ENCODE measurements at regions not wholly inside any gene's neighbourhood (a gene's known extent, or its start where the extent isn't known, plus 50 kb on each side); places are given as distances from the start of the nearest gene placed in this dataset.
A peak's percentile ranks its signal among the peaks of the same experiment; 100 is the strongest.
"Not testable (repeated sequence)": the region's sequence is repeated elsewhere in the genome, so short reads cannot be mapped to it uniquely, and the experiment has no call there.

GRCh38 chr14:45716572-45716971 is 463.6 kb upstream of the MIS18BP1 start:
- peak; percentile 1 for DNase-seq (ENCODE audit: low read depth)

- DNase-seq (ENCODE audit: low read depth), result peak; percentile 6
These were observed 462.9 kb upstream of the MIS18BP1 start for GRCh38 chr14:45715946-45716345.

DNA sequence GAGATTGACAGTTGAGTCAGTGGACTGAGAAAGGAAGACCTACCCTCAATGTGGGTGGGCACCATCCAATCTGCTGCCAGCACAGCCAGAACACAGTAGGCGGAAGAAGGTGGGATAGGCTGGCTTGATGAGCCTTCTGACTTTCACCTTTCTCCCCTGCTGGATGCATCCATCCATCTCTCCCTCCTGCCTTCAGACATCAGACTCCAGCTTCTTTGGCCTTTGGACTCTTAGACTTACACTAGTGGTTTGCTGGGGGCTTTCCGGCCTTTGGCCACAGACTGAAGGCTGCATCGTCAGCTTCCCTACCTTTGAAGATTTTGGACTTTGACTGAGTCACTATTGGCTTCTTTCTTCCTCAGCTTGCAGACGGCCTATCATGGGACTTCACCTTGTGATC is 456.5 kb upstream of the MIS18BP1 start:
- DNase-seq (ENCODE audit: low read depth), result no peak

GRCh38 chr14:45705940-45706534 is 453.0 kb upstream of the MIS18BP1 start:
- DNase-seq (ENCODE audit: low read depth), result no peak

DNA sequence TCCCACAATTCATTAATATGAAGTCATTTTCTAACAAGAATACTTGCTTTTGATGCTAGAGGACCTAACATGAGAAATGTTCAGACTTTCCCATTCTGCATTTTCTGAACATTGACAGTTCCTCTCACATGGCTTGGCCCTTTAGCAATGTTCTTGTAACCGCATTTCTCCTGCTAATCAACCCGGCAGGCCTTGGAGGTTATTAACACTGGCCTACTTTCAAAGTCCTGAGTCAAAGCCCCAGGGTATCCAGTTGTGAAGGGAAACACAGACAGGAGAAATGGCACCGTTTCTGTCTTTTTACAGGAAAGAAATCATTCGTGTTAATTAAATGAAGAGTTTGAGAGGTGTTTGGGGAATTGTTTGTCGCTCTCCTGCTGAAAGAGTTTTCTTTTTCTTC is 446.5 kb upstream of the MIS18BP1 start:
- no peak for DNase-seq (ENCODE audit: low read depth)

- DNase-seq (ENCODE audit: low read depth), result no peak
These were observed 445.6 kb upstream of the MIS18BP1 start for GRCh38 chr14:45698462-45699134.

GRCh38 chr14:45686771-45687170 is 433.8 kb upstream of the MIS18BP1 start:
- DNase-seq (ENCODE audit: low read depth), result peak; percentile 6

DNA sequence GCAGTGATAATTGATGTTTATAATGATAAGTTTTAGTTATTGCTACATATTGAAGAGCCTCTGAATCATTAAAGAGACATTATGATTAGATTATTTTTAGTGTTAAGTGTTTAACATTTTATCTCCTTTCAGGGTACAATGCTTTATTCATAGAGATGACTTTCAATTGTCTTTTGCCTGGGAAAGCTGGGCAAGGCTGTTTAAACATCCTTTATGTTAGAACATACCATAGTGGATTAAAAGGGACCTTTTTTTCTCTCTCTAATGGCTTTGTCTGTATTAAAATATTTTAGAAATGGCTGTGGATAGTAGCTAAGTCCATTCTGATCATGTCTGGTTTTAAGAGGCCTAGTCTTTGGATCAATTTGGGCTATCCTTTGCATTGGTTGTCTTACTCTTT is 427.5 kb upstream of the MIS18BP1 start:
- no peak for DNase-seq (ENCODE audit: low read depth)

DNA sequence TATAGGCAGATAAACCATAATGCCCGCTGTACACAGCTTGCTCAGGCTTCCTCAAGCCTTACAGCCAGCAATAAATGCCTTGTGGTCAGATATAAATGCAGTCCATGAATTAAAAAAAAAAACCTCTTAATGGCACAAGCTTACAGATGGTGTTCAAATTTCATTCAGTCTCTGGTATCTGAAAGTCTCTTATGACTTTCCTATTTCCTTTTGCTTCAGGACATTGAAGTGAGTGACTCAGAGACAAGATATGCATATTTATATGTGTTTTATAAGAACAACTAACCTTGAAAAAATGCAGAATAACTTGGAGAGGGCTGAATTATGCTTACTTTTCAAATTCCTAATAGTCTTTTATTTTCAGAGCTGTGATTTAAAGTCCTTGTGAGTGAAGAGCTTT is 426.9 kb upstream of the MIS18BP1 start:
- peak; percentile 96 for DNase-seq (ENCODE audit: low read depth)

- DNase-seq (ENCODE audit: low read depth), result no peak
These were observed 425.2 kb upstream of the MIS18BP1 start for GRCh38 chr14:45678163-45678562.

- DNase-seq (ENCODE audit: low read depth), result no peak
These were observed 420.4 kb upstream of the MIS18BP1 start for GRCh38 chr14:45673420-45673819.

- DNase-seq (ENCODE audit: low read depth), result peak; percentile 2
These were observed 411.8 kb upstream of the MIS18BP1 start for GRCh38 chr14:45664668-45665356.

- no peak for DNase-seq (ENCODE audit: low read depth)
These were observed 405.9 kb upstream of the MIS18BP1 start for GRCh38 chr14:45658917-45659299.

DNA sequence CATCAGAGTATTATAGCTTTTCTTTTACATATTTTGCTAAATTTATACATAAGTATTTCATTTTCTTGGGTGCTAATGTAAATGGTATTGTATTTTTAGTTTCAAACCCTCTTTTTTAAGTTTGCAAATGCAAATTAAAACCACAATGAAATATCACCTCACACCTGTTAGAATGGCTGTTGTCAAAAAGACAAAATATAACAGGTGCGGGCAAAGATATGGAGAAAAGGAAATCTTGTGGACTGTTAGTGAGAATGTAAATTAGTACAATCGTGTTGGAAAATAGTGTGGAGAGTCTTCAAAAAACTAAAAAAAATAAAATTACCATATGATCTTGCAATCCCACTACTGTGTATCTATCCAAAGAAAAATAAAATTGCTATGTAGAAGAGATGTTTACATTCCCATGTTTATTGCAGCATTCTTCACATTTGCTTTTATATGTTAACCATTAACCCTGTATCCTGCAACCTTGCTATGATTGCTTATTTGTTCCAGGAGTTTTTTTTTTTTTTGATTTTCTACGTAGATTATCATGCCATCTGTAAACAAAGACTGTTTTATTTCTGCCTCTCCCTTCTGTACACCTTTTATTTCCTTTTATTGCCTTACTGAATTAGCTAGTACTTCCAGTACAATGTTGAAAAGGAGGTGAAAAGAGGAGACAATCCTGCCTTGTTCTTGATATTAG is 405.4 kb upstream of the MIS18BP1 start:
- DNase-seq (ENCODE audit: low read depth), result no peak

DNA sequence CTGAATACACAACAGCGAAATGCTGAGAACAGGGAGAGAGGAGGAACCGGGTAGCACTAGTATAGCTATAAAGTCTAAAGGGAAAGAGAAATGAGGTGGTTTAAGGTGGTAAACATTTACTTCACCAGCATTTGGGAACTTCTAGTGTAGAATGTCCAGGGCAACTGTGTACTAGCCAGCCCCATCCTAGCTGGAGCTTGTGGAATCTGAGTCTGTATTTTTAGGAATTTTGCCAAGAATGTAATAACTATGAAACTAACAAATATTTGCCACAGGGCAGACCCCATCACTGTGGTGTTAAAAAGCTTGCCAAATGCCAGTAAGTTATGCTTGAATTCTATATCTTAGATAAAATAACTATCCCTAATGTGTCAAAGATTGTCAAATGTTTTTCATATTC is 398.9 kb upstream of the MIS18BP1 start:
- DNase-seq (ENCODE audit: low read depth), result peak; percentile 35

DNA sequence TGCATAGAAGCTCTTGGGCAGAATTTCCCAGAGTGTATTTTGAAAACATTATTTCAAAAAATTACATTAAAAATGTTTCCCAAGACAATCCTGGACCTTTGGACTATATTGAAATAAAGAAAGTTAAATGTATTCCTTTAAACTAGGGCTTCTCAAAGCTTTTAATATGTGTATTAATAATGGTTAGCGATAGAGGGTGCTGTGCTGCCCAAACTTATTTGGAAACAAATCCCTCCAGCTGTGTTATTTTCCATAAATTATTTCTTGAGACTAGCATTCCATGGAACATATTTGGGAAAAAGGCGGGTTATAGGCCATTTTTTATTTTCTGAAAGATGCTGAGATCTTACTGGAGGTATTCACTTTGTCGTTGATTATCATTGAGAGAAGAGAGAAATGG is 397.8 kb upstream of the MIS18BP1 start:
- no peak for DNase-seq (ENCODE audit: low read depth)

DNA sequence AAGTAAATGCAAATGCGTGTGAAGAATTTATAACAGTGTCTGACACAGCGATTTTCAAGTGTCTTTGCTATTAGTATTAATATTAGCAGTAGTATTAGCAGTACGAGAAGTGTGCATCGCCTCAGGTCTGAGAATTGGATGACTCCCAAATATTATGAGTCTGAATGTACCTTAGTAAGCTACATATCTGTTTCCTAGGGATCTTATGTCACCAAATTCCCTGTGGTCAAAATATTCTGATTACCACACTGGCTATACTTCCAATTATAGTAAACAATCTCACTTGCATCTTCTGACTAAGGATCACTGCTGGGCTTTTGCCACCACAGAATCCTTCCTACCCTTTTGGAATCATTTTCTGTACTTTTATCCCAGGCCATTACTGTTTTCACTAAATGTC is 396.0 kb upstream of the MIS18BP1 start:
- DNase-seq (ENCODE audit: low read depth), result no peak

- no peak for DNase-seq (ENCODE audit: low read depth)
These were observed 388.5 kb upstream of the MIS18BP1 start for GRCh38 chr14:45641541-45641940.

DNA sequence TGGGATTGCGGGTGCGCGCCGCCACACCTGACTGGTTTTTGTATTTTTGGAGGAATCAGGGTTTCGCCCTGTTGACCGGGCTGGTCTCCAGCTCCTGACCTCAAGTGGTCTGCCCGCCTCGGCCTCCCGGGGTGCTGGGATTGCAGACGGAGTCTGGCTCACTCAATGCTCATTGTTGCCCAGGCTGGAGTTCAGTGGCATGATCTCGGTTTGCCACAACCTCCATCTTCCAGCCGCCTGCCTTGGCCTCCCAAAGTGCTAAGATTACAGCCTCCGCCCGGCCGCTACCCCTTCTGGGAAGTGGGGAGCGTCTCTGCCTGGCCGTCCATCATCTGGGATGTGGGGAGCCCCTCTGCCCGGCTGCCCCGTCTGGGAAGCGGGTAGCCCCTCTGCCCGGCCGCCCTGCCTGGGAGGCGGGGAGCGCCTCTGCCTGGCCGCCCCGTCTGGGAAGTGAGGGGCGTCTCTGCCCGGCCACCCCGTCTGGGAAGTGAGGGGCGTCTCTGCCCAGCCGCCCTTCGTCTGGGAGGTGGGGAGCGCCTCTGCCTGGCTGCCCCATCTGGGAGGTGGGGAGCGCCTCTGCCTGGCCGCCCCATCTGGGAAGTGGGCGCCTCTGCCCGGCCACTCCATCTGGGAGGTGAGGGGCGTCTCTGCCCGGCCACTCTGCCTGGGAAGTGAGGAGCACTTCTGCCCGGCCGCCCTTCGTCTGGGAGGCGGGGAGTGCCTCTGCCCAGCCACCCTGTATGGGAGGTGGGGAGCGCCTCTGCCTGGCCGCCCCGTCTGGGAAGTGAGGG is 381.8 kb upstream of the MIS18BP1 start:
- not testable (repeated sequence) for DNase-seq (ENCODE audit: low read depth)

DNA sequence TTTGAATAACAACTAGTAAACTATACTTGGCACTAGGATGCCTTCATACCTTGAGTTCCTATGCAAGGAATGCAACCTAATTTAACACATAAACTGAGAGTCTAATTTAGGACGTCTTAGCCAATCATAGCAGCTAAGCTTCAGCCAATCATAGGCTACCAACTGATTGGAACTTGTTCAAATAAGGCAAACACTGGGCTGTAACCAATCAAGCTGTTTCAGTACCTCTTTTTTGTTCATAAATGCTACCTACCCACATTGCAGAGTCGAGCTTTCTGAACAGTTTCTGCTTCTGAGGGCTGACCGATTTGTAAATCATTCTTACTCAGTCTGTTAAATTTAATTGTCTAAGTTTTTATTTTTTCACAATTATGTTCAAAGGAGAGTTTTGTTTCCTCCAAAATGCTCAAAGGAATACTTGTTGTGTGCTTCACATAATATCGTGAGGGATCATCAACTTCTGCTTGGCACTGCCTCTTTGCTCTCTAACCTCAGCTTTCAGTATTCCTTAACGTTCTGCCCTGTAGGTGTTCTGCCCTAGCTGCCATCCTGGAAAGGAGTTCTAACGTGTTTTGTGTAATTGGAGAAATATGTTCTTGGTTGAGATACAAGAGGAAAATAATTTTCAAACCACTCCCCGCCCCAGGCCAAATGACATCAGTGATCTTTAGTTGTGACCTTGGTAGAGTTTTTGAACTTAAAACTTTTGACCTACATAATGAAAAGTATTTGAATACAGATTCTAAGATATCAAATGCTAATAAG is 380.4 kb upstream of the MIS18BP1 start:
- no peak for DNase-seq (ENCODE audit: low read depth)

DNA sequence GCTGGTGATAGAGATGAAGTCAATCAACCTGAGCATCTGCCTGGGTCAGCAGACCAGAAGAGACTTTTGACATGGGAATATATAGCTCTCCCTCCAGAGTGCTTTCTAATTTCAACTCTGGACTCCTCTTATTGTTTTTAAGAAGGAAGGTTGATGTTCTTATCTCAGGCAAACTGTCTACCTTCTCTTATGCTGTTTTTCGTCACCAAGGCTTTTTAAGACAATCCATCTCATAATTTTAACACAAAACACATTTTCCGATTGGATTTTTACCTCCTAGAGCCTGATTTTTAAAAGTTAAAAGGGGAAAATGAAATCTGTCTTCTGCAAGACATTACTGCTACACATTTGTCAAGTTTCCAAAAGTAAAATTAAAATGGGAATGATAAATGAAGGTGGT is 368.7 kb upstream of the MIS18BP1 start:
- no peak for DNase-seq (ENCODE audit: low read depth)
